GM21717 (cell line): ENCODE measurements at regions not wholly inside any gene's neighbourhood (a gene's known extent, or its start where the extent isn't known, plus 50 kb on each side); places are given as distances from the start of the nearest gene placed in this dataset.
"Not testable (repeated sequence)": the region's sequence is repeated elsewhere in the genome, so short reads cannot be mapped to it uniquely, and the experiment has no call there.

ENCODE experiments used
- ATAC-seq: cut with Tn5 transposase; IDR thresholded peaks from one replicate; pipeline ENCODE4 v1.9.1; 2021; ENCODE audit warnings: mild to moderate bottlenecking, moderate library complexity; ENCODE audit not compliant: unreplicated experiment

- no peak for ATAC-seq
Measured at GRCh38 chrX:117689956-117690355, 426.7 kb downstream of the KLHL13 start.

DNA sequence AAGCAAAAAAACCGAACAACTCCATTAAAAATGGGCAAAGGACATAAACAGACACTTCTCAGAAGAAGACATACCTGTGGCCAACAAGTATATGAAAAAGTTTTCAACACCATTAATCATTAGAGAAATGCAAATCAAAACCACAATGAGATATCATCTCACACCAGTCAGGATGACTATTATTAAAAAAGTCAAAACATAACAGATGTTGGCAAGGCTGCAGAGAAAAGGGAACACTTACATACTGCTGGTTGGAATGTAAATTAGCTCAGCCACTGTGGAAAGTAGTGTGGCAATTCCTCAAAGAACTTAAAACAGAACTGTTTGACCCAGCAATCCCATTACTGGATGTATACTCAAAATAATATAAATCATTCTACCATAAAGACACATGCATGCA, 436.3 kb downstream of the KLHL13 start:
- no peak for ATAC-seq

DNA sequence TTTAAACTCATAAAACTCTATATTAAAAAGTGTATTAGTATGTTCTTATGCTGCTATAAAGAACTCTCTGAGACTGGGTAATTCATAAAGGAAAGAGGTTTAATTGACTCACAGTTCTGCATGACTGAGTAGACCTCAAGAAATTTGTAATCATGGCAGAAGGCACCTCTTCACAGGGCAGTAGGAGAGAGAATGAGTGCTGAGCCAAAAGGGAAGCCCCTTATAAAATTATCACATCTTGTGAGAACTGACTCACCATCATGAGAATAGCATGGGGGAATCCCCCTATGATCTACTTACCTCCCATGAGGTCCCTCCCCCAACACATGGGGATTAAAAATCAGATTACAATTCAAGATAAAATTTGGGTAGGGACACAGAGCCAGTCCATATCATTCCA, 463.2 kb downstream of the KLHL13 start:
- no peak for ATAC-seq

DNA sequence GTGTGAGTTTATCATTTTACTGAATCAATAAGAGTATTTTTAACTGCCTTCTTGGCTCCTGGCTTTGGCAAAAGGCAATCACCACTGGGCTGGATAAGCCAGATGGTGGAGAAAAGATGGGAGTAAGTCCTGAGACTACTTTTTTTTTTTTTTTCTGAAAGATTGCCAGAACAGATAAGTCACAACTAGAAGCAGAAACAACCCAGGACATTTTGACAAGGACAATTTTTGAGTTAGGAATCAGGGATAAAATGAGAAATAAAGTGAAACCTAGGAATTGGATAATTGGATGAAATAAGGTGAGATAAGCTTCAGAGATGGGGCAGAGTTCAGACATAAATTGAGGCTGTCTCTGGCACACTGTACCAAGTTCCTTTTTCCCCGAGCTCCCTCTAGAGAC, 471.0 kb downstream of the KLHL13 start:
- ATAC-seq, result no peak

- ATAC-seq, result no peak
Measured at GRCh38 chrX:117641913-117642656, 474.5 kb downstream of the KLHL13 start.

DNA sequence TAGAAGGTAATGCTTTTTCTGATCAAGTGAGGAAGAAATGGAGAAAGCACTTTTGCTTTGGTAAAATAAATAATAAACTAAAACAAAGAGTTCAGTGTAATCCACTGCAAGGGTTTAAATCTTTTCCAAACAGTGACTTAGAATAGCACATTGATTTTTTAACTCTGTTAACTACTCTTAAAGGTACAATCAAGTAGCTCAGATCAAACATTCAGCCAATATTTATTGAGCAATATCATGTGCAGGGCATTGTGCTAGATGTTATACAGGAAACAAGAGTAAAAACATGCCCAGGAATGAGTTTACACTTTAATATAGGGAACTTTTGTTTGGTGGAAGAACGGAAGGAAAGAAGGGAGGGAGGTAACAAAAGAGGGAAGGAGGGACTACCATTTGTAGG, 479.8 kb downstream of the KLHL13 start:
- no peak for ATAC-seq

DNA sequence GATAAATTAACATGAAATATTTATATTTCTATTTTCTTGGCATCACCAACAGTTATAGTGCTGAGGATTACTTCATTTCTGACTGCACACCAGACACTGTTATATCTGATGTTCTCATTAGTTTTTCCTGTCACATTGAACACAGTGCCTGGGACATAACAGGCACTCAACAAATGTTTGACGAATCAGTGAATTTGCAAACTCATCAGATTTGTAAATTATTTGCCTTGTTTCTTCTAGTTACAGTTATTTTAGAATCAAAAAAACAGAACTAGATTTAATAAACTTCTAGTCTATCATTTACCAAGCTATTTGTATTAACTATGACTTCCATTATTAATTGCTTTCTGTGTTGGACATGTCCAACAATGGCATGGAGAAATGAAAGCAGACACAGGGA, 483.3 kb downstream of the KLHL13 start:
- ATAC-seq, result no peak

DNA sequence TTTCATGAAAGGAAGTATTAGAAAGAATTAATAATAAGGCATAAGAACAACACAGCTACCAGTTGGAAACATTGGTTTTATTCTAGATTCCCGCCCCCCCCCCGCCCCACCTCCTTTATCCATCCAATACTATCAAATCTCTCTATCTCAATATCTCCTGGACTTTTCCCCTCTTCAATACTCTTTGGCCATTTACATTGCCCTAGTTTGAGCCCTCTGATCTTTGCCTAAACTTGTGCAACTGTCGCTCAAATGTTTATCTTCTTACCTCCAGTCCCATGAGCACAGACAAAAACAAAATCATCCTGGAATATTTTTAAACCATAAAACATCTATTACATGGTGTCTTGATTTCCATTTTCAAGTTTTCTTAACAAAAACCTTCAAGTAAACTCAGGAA, 488.2 kb downstream of the KLHL13 start:
- ATAC-seq, result no peak

GRCh38 chrX:117610806-117611205, 505.8 kb downstream of the KLHL13 start:
- no peak for ATAC-seq

DNA sequence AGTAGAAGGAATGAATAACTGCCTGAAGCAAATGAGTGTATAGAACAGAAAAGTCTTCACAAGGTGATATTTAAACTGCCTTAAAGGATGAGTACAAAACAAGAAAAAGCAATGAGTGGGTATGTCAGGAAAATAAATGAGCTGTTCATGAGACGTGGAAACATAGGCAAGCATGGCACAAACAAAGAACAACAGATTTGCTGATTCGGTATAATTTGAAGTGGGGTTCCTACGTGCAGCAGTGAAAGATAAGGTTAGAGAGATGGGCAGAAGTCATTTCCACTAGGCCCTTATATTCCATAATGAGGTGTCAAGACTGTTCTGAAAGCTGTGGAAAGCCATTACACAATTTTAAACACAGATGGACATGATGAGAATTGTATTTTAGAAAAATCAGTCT, 506.6 kb downstream of the KLHL13 start:
- ATAC-seq, result no peak

DNA sequence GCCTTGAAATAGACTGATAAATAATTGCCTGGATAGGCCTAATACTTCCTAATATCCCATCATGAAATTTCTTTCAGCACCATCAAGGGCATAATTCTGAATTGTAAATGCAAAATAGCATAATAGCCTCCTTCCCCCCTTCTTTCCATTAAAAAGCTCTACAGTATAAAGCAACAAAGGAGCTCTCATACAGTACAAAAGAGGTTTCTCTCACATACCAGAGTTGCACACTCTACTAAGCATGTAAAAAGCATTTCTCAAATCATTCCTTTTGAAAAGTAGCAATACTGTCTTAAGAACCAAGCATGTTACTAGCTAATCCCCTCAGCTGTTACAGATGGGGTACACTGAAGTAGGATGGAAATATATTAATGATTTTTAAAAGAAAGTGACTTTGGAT, 509.0 kb downstream of the KLHL13 start:
- no peak for ATAC-seq

GRCh38 chrX:117606101-117606500, 510.5 kb downstream of the KLHL13 start:
- ATAC-seq, result not testable (repeated sequence)

DNA sequence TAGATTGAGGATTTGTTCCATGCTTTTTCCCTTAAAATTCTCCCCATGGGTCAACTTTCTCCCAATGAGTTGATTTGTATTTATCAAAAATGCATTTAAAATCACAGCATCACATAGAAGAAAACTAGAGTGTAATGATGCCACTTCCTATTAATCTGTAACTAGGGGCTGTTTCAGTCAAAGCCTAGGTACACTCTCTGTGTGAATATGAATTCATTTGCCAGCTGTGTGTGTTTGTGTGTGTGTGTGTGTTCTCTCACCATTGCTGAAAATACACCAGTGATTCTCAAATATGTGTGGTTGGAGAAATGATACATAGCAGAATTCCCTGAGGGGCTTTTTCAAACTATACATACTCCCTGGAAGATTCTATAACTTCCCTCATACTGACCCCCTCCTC, 546.5 kb downstream of the KLHL13 start:
- no peak for ATAC-seq

- no peak for ATAC-seq
Measured at GRCh38 chrX:117568238-117568637, 548.4 kb downstream of the KLHL13 start.

- no peak for ATAC-seq
Measured at GRCh38 chrX:117543885-117544284, 572.7 kb downstream of the KLHL13 start.

DNA sequence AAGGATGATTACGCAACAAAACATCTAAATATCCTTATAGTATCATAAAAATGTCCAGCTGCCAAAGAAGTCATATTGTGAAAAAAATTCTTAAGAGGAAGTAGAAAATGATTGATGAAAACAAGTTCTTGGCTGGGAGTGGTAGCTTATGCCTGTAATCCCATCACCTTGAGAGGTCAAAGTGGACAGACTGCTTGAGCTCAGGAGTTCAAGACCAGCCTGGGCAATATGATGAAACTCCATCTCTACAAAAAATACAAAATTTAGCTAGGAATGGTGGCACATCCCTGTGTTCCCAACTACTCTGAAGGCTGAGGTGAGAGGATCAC, 577.6 kb downstream of the KLHL13 start:
- no peak for ATAC-seq

GRCh38 chrX:117538178-117539089, 578.2 kb downstream of the KLHL13 start:
- no peak for ATAC-seq

- no peak for ATAC-seq
Measured at GRCh38 chrX:117532339-117532738, 584.3 kb downstream of the KLHL13 start.

GRCh38 chrX:117522725-117523700, 593.6 kb downstream of the KLHL13 start:
- ATAC-seq, result no peak

- no peak for ATAC-seq
Measured at GRCh38 chrX:117517994-117518393, 598.6 kb downstream of the KLHL13 start.

DNA sequence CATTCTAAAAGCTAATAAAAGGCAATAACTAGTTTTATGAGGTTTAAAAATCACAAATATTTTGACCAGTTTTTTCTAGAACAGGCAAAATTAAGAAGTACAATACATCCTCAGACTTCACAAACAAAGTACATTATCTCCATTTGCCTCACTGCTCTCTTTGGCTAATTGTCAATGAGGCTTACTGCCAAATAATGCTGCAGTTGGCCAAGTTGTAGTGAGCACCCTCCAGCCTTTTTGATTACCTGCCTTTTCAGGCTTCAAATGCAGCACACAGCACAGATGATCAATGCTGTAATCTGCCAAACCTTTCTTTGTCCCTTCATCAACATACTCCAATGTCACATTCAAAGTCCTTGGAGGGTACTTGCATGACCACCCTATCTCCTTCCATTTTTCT, 605.2 kb downstream of the KLHL13 start:
- ATAC-seq, result no peak
